Brain microvascular endothelial cell (primary cell): ENCODE measurements at regions not wholly inside any gene's neighbourhood (a gene's known extent, or its start where the extent isn't known, plus 50 kb on each side); places are given as distances from the start of the nearest gene placed in this dataset.

Experiments used
- DNase-seq: peaks from one replicate; pipeline ENCODE4 v3.0.0-alpha.2; 2020
- H3K27ac ChIP-seq: fragments of 250-450 bp; sonication (Bioruptor Pico); 2 replicates; pipeline ENCODE4 v1.5.1; 2020; ENCODE audit warnings: mild to moderate bottlenecking, moderate library complexity
- H3K27me3 ChIP-seq: fragments of 250-450 bp; sonication (Bioruptor Pico); replicated peaks from 2 replicates; pipeline ENCODE4 v1.5.1; 2020; ENCODE audit warnings: mild to moderate bottlenecking
- H3K36me3 ChIP-seq: fragments of 250-450 bp; sonication (Bioruptor Pico); replicated peaks from 2 replicates; pipeline ENCODE4 v1.5.1; 2020; ENCODE audit warnings: mild to moderate bottlenecking
- H3K4me3 ChIP-seq: 2 replicates; pipeline ENCODE4 v1.5.1; 2011; ENCODE audit warnings: low read depth, mild to moderate bottlenecking, control low read depth, low read length, moderate library complexity
- CTCF ChIP-seq: IDR thresholded peaks from 2 replicates; pipeline ENCODE4 v1.5.1; 2011; ENCODE audit warnings: low read depth, mild to moderate bottlenecking, moderate library complexity, low read length, control low read depth, inconsistent platforms; ENCODE audit errors: missing control alignments
- in situ Hi-C: cut with HindIII; loops from 2 replicates; pipeline ENCODE4 v1.10.0; 2017; ENCODE audit warnings: low sequenced_read_pairs, low pct_ligation_motif_present

GRCh38 chr7:70944516-70944915 is 187.4 kb upstream of the GALNT17 start:
- Histone ChIP-seq H3K36me3 (no peaks in the 10 kb centered on the region), H3K27ac (no peak overlapping the region), H3K27me3 (no peaks in the 10 kb centered on the region), H3K4me3 (no peak overlapping the region)
- in situ Hi-C loops = no loop called here
- no peak for TF ChIP-seq CTCF
- DNase-seq = no peak

- no peak for TF ChIP-seq CTCF
- in situ Hi-C loops = no loop called here
- no peaks in the 10 kb centered on the region for H3K27me3 ChIP-seq
- H3K4me3 ChIP-seq = no peak overlapping the region
- H3K36me3 ChIP-seq = no peaks in the 10 kb centered on the region
- no peak for DNase-seq
- no peak overlapping the region for H3K27ac ChIP-seq
These were observed 184.8 kb upstream of the GALNT17 start for GRCh38 chr7:70947181-70947580.

- in situ Hi-C loops = no loop called here
- H3K36me3 ChIP-seq = no peaks in the 10 kb centered on the region
- TF ChIP-seq CTCF = no peak
- DNase-seq = no peak
- H3K4me3 ChIP-seq = no peak overlapping the region
- no peaks in the 10 kb centered on the region for H3K27me3 ChIP-seq
- no peak overlapping the region for H3K27ac ChIP-seq
These were observed 182.1 kb upstream of the GALNT17 start for GRCh38 chr7:70949862-70950261.

GRCh38 chr7:70951271-70951962 is 180.5 kb upstream of the GALNT17 start:
- Histone ChIP-seq H3K36me3 (no peaks in the 10 kb centered on the region), H3K27me3 (no peaks in the 10 kb centered on the region), H3K27ac (no peak overlapping the region), H3K4me3 (no peak overlapping the region)
- no peak for TF ChIP-seq CTCF
- no peak for DNase-seq
- in situ Hi-C loops = no loop called here

GRCh38 chr7:70952311-70952710 is 179.6 kb upstream of the GALNT17 start:
- Histone ChIP-seq H3K36me3 (no peaks in the 10 kb centered on the region), H3K27ac (no peak overlapping the region)

More at GRCh38 chr7:70952311-70952710, 179.6 kb upstream of the GALNT17 start:
- Histone ChIP-seq H3K27me3 (no peaks in the 10 kb centered on the region), H3K4me3 (no peak overlapping the region)
- no peak for TF ChIP-seq CTCF
- DNase-seq = no peak
- in situ Hi-C loops = no loop called here
